Thyroid gland (tissue), 4 donors: ENCODE measurements at regions not wholly inside any gene's neighbourhood (a gene's known extent, or its start where the extent isn't known, plus 50 kb on each side); places are given as distances from the start of the nearest gene placed in this dataset.

ENCODE experiments used
- CTCF ChIP-seq, 6 experiments: fragments of 200-600 bp in 3 of 6; fragments of 450-650 bp in 3 of 6; sonication (generic) in 3 of 6; IDR thresholded peaks; one replicate each; pipeline ENCODE4 v1.5.1; 2016 to 2019; ENCODE audit warnings: antibody characterized with exemption in 6 of 6, mild to moderate bottlenecking in 2 of 6, inconsistent platforms in 1 of 6, moderate library complexity in 1 of 6
- POLR2A ChIP-seq, 2 donors: fragments of 450-650 bp; IDR thresholded peaks; one replicate each; pipeline ENCODE4 v1.6.1; 2017; ENCODE audit warnings: antibody characterized with exemption in 2 of 2, mild to moderate bottlenecking in 2 of 2, moderate library complexity in 1 of 2

GRCh38 chr1:209042413-209042812, 541.1 kb upstream of the CAMK1G start:
- TF ChIP-seq CTCF (IDR thresholded peaks at IDR 0.05): no peak
- TF ChIP-seq POLR2A (IDR thresholded peaks at IDR 0.05): no peak
